IMR-90 (cell line): ENCODE measurements at regions not wholly inside any gene's neighbourhood (a gene's known extent, or its start where the extent isn't known, plus 50 kb on each side); places are given as distances from the start of the nearest gene placed in this dataset.

ENCODE experiments used
- ATAC-seq: fragments of 200-7000 bp; cut with Tn5 transposase; 2 replicates; pipeline ENCODE4 v1.9.1; 2020; ENCODE audit warnings: low read depth, mild to moderate bottlenecking, moderate library complexity
- BruUV-seq: library from RNA; stranded (reverse); fragments of 400-500 nt; replicated peaks from 2 replicates; lab custom pipeline; 2021; lab: Mats Ljungman, UMichigan
- CTCF ChIA-PET: fragments of 300-600 bp; formaldehyde crosslinking; extraction: SDS; loops from one replicate; lab custom pipeline; 2021; ENCODE audit warnings: antibody characterized with exemption; lab: Yijun Ruan, JAX
- POLR2A ChIA-PET: fragments of 300-600 bp; sonication (Branson Sonifier 250); formaldehyde crosslinking; loops from one replicate; lab custom pipeline; 2022; ENCODE audit warnings: antibody characterized with exemption; ENCODE audit not compliant: unreplicated experiment; lab: Charles Lee
- DNase-seq: peaks from one replicate; pipeline ENCODE4 v3.0.0; 2013
- H2AFZ ChIP-seq: replicated peaks from 2 replicates; pipeline ENCODE3; 2013; ENCODE audit warnings: low read length, mild to moderate bottlenecking; ENCODE audit not compliant: poor library complexity
- H2AK5ac ChIP-seq: 2 replicates; pipeline ENCODE4 v1.6.1; 2013; ENCODE audit warnings: low read depth, low read length, inconsistent platforms
- H2AK9ac ChIP-seq: replicated peaks from 2 replicates; pipeline ENCODE3; 2013; ENCODE audit warnings: mild to moderate bottlenecking, low read depth, low read length, moderate library complexity; ENCODE audit not compliant: poor library complexity
- H2BK120ac ChIP-seq: 2 replicates; pipeline ENCODE4 v1.6.1; 2013; ENCODE audit warnings: low read depth, low read length, inconsistent platforms
- H2BK15ac ChIP-seq: 3 replicates; pipeline ENCODE4 v1.6.1; 2013; ENCODE audit warnings: low read depth, low read length, inconsistent platforms
- H2BK20ac ChIP-seq: 2 replicates; pipeline ENCODE4 v1.6.1; 2013; ENCODE audit warnings: low read depth, mild to moderate bottlenecking, inconsistent platforms, low read length, moderate library complexity
- H2BK5ac ChIP-seq: 2 replicates; pipeline ENCODE4 v1.6.1; 2013; ENCODE audit warnings: mild to moderate bottlenecking, low read depth, low read length, inconsistent platforms; ENCODE audit not compliant: poor library complexity, severe bottlenecking
- H3K14ac ChIP-seq: replicated peaks from 2 replicates; pipeline ENCODE4 v1.6.1; 2013; ENCODE audit warnings: low read depth, low read length, inconsistent platforms
- H3K18ac ChIP-seq: 2 replicates; pipeline ENCODE4 v1.6.1; 2013; ENCODE audit warnings: low read depth, low read length, control low read depth
- H3K23ac ChIP-seq: 2 replicates; pipeline ENCODE4 v1.6.1; 2013; ENCODE audit warnings: low read depth, low read length, inconsistent platforms
- H3K27ac ChIP-seq: 2 replicates; pipeline ENCODE4 v1.5.1; 2013; ENCODE audit warnings: mild to moderate bottlenecking, control low read depth, low read length; ENCODE audit not compliant: insufficient read depth
- H3K27me3 ChIP-seq: 2 replicates; pipeline ENCODE4 v1.6.1; 2013; ENCODE audit warnings: low read length; ENCODE audit not compliant: control insufficient read depth, insufficient read depth
- H3K36me3 ChIP-seq: 2 replicates; pipeline ENCODE4 v1.6.1; 2013; ENCODE audit warnings: low read length, mixed read lengths; ENCODE audit not compliant: control insufficient read depth, insufficient read depth
- H3K4ac ChIP-seq: 2 replicates; pipeline ENCODE4 v1.6.1; 2013; ENCODE audit warnings: low read depth, low read length, inconsistent platforms
- H3K4me1 ChIP-seq: 2 replicates; pipeline ENCODE4 v1.6.1; 2013; ENCODE audit warnings: low read length, mixed read lengths; ENCODE audit not compliant: control insufficient read depth, insufficient read depth
- H3K4me2 ChIP-seq: 2 replicates; pipeline ENCODE4 v1.6.1; 2013; ENCODE audit warnings: low read depth, mild to moderate bottlenecking, control low read depth, low read length, moderate library complexity
- H3K4me3 ChIP-seq: 2 replicates; pipeline ENCODE4 v1.5.1; 2013; ENCODE audit warnings: low read depth, mild to moderate bottlenecking, control low read depth, low read length, moderate library complexity; ENCODE audit not compliant: insufficient read depth
- H3K56ac ChIP-seq: 2 replicates; pipeline ENCODE4 v1.6.1; 2013; ENCODE audit warnings: low read length, inconsistent platforms; ENCODE audit not compliant: insufficient read depth; ENCODE audit errors: extremely low read depth
- H3K79me1 ChIP-seq, 2 experiments: 2 replicates each; pipeline ENCODE4 v1.6.1; 2013; ENCODE audit warnings: low read length in 2 of 2, inconsistent platforms in 1 of 2, low read depth in 1 of 2
- H3K9ac ChIP-seq: 2 replicates; pipeline ENCODE4 v1.6.1; 2013; ENCODE audit warnings: low read depth, low read length, control low read depth
- H3K9me1 ChIP-seq: 2 replicates; pipeline ENCODE4 v1.6.1; 2013; ENCODE audit warnings: low read length, inconsistent platforms; ENCODE audit not compliant: insufficient read depth
- H3K9me3 ChIP-seq: 2 replicates; pipeline ENCODE4 v1.6.1; 2013; ENCODE audit warnings: low read length; ENCODE audit not compliant: control insufficient read depth, insufficient read depth
- H4K20me1 ChIP-seq: 2 replicates; pipeline ENCODE4 v1.6.1; 2013; ENCODE audit warnings: low read length, inconsistent platforms; ENCODE audit not compliant: insufficient read depth
- H4K5ac ChIP-seq: 2 replicates; pipeline ENCODE4 v1.6.1; 2013; ENCODE audit warnings: mild to moderate bottlenecking, low read depth, low read length, control low read depth
- H4K8ac ChIP-seq, 2 experiments: 2 replicates each; pipeline ENCODE4 v1.6.1; 2013; ENCODE audit warnings: low read depth in 2 of 2, low read length in 2 of 2, control low read depth in 1 of 2, inconsistent platforms in 1 of 2
- H4K91ac ChIP-seq: 2 replicates; pipeline ENCODE4 v1.6.1; 2013; ENCODE audit warnings: low read depth, low read length, inconsistent platforms; ENCODE audit not compliant: insufficient read depth
- CEBPB ChIP-seq: IDR thresholded peaks from 2 replicates; pipeline ENCODE4 v1.6.1; 2012; ENCODE audit warnings: low read depth, low read length, improper control_type of control experiment
- FOS ChIP-seq: fragments of 150-350 bp; IDR thresholded peaks from 2 replicates; pipeline ENCODE4 v1.6.1; 2016; ENCODE audit warnings: low read depth, low read length
- WGBS, 2 experiments: methylation state at CpG; one replicate each; pipeline versions ENCODE4 v1.1.5 to v1.1.7; 2013; ENCODE audit warnings: missing lambda C conversion rate in 2 of 2; ENCODE audit not compliant: insufficient read length in 1 of 2; ENCODE audit errors: extremely low coverage in 2 of 2; 5-methylcytosine and 5-hydroxymethylcytosine counted together
- dilution Hi-C: fragments of 300-500 bp; cut with HindIII; formaldehyde crosslinking; loops from one replicate; pipeline ENCODE4 v1.14.3; 2018; ENCODE audit warnings: low sequenced_read_pairs; ENCODE audit not compliant: unreplicated experiment
- in situ Hi-C: fragments of 300-500 bp; cut with MboI; formaldehyde crosslinking; loops from 3 replicates; pipeline ENCODE4 v1.14.3; 2019; ENCODE audit warnings: low sequenced_read_pairs, inconsistent platforms, mixed read lengths
- intact Hi-C: fragments of 100-400 bp; cut with micrococcal nuclease; formaldehyde crosslinking; loops from 2 replicates; pipeline ENCODE4 v1.10.0; 2022

DNA sequence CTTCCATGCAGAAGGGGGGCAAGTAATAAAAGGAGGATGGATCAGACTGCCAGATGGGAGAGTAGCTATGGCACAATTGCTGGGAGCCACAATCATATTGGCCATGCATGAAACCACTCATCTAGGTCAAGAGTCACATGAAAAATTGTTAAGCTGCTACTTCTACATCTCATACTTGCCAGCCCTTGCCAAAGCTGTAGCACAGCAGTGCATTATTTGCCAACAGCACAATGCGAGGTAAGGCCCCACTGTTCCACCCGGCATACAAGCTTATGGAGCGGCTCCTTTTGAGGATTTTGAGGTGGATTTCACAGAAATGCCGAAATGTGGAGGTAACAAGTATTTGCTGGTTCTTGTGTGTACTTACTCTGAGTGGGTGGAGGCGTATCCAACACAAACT, 109.9 kb upstream of the EPB41L4A start:
- BruUV-seq = no TSS peak
- no peak overlapping the region for H3K9ac ChIP-seq
- dilution Hi-C loops (no loop called here), in situ Hi-C loops (no loop called here), intact Hi-C loops (no loop called here)
- no peak overlapping the region for H3K4me2 ChIP-seq
- no peak overlapping the region for H3K56ac ChIP-seq
- no peaks in the 10 kb centered on the region for H4K20me1 ChIP-seq
- ChIA-PET CTCF (interaction anchor here (0.7 kb wide), 1 partner anchor 52 kb away, joined by 3 read pairs; no protein-coding TSS in a partner anchor), POLR2A (no interaction called here)
- ATAC-seq = no peak
- no peaks in the 10 kb centered on the region for H3K9me1 ChIP-seq
- no peak overlapping the region for H2BK5ac ChIP-seq
- H4K91ac ChIP-seq = no peak overlapping the region
- TF ChIP-seq CEBPB (no peak), FOS (no peak)
- H3K4me1 ChIP-seq = no peaks in the 10 kb centered on the region
- no peak overlapping the region for H2AK9ac ChIP-seq
- H3K4ac ChIP-seq = no peak overlapping the region
- no peak overlapping the region for H3K27ac ChIP-seq
- no peaks in the 10 kb centered on the region for H3K27me3 ChIP-seq
- no peak overlapping the region for H3K23ac ChIP-seq
- H4K5ac ChIP-seq = no peak overlapping the region
- H3K36me3 ChIP-seq = no peaks in the 10 kb centered on the region
- no peak overlapping the region for H3K4me3 ChIP-seq
- no peak for DNase-seq
- H4K8ac ChIP-seq = no peak overlapping the region
- H2BK120ac ChIP-seq = no peak overlapping the region
- no peak overlapping the region for H3K14ac ChIP-seq
- no peaks in the 10 kb centered on the region for H3K9me3 ChIP-seq
- WGBS, 2 experiments = 81% methylated on average over 3 of the region's 5 CpGs; no CpG with 5 or more reads in 1 of the 2 experiments
- no peak overlapping the region for H3K18ac ChIP-seq
- no peaks in the 10 kb centered on the region for H3K79me1 ChIP-seq
- no peak overlapping the region for H2AFZ ChIP-seq
- H2BK15ac ChIP-seq = no peak overlapping the region
- H2BK20ac ChIP-seq = no peak overlapping the region
- H2AK5ac ChIP-seq = no peak overlapping the region
